HG03520 (cell line): ENCODE measurements at regions not wholly inside any gene's neighbourhood (a gene's known extent, or its start where the extent isn't known, plus 50 kb on each side); places are given as distances from the start of the nearest gene placed in this dataset.
"Not testable (repeated sequence)": the region's sequence is repeated elsewhere in the genome, so short reads cannot be mapped to it uniquely, and the experiment has no call there.

Experiments used
- ATAC-seq: cut with Tn5 transposase; IDR thresholded peaks from one replicate; pipeline ENCODE4 v1.9.1; 2021; ENCODE audit warnings: mild to moderate bottlenecking, moderate library complexity; ENCODE audit not compliant: unreplicated experiment

DNA sequence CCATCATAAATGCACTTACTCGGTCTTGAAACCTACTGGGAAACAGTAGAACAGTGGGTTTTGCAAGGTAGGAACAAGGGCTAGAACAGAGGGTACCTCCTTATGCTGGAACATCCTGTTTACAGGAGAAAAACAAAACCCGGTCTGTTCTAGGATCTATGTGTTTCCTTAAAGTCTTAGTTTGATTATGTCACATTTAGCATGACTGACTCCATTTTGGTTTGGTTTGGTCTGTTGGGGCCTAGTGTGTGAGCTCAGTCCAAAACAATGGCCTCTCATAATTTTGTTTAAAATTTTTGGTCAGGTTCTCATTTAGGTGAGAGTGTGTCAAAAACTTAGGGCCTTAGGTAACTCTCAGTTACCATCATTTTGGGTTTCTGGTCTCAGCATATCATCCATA, 96.3 kb upstream of the TRIM24 start:
- ATAC-seq: no peak

DNA sequence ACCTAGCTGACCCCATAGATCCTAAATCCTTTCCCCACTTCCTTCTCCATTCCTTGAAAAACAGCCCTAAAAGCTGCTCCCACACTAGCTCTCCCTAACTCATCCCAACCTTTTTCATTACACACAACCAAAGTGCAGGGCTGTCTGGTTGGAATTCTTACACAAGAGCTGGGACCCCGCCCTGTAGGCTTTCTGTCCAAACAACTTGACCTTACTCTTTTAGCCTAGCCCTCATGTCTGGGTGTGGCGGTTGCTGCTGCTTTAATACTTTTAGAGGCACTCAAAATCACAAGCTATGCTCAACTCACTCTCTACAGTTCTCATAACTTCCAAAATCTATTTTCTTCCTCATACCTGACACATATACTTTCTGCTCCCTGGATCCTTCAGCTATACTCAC, 93.9 kb upstream of the TRIM24 start:
- ATAC-seq: not testable (repeated sequence)

DNA sequence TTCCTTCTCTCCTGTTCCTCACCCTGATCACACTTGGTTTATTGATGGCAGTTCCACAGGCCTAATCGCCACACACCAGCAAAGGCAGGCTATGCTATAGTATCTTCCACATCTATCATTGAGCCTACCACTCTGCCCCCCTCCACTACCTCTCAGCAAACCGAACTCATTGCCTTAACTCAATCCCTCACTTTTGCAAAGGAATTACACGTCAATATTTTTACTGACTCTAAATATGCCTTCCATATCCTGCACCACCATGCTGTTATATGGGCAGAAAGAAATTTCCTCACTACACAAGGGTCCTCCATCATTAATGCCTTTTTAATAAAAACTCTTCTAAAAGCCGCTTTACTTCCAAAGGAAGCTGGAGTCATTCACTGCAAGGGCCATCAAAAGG, 93.4 kb upstream of the TRIM24 start:
- ATAC-seq: not testable (repeated sequence)

DNA sequence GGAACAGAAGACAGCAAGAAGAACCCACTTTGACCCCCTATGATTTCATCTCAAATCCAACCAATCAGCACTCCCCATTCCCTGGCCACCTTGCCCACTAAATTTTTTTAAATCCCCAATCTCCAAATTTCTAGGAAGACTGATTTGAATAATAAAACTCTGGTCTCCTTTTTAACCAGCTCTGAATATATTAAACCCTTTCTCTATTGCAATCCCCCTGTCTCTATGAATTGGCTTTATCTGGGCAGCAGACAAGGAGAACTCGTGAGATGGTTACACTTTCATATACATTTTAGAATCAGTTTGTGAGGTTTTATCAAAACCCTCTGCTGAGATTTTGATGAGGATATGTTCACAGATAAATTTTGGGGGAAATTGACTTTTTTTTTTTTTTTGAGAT, 90.3 kb upstream of the TRIM24 start:
- no peak for ATAC-seq

DNA sequence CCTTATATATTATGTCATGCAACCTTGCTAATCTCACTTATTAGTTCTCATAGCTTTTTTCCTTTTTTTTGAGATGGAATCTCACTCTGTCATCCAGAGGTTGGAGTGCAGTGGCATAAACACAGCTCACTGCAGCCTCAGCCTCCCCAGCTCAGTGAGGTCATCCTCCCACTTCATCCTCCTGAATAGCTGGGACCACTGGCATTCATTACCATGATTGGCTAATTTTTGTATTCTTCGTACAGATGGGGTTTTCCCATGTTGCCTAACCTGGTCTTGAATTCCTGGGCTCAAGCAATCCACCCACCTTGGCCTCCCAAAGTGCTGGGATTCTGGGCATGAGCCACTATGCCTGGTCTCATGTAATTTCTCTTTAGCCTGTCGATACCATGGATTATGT, 89.1 kb upstream of the TRIM24 start:
- ATAC-seq: no peak

DNA sequence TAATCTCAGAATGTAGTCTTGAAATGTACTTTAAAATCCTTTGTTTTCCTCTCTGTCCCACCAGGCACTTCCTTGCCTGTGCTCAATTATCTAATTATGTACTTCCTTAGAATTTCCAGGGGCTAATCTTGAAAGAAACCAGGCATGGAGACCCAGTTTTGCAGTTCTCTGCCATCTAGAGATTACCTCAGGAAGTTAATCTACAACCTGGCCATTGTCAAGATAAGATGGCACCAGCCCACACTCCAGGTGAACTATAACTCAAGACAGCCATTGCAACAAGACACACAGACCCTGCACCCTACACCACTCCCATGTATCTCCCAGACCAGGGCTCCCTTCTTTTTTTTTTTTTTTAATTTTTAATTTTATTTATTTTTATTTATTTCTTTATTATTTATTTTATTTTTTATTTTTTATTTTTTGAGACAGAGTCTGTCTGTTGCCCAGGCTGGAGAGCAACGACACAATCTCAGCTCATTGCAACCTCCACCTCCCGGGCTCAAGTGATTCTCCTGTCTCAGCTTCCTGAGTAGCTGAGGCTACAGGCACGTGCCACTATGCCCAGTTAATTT, 85.9 kb upstream of the TRIM24 start:
- no peak for ATAC-seq

DNA sequence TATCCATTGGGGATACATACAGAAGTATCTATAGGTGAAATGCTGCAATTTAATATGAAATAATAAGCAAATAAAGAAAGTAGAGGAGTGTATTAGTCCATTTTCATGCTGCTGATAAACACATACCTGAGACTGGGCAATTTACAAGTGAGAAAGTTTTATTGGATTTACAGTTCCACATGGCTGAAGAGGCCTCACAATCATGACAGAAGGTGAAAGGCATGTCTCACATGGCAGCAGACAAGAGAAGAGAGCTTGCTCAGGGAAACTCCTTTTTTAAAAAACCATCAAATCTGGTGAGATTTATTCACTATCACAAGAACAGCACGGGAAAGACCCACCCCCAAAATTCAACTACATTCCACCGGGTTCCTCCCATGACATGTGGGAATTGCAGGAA, 82.8 kb upstream of the TRIM24 start:
- ATAC-seq: no peak

DNA sequence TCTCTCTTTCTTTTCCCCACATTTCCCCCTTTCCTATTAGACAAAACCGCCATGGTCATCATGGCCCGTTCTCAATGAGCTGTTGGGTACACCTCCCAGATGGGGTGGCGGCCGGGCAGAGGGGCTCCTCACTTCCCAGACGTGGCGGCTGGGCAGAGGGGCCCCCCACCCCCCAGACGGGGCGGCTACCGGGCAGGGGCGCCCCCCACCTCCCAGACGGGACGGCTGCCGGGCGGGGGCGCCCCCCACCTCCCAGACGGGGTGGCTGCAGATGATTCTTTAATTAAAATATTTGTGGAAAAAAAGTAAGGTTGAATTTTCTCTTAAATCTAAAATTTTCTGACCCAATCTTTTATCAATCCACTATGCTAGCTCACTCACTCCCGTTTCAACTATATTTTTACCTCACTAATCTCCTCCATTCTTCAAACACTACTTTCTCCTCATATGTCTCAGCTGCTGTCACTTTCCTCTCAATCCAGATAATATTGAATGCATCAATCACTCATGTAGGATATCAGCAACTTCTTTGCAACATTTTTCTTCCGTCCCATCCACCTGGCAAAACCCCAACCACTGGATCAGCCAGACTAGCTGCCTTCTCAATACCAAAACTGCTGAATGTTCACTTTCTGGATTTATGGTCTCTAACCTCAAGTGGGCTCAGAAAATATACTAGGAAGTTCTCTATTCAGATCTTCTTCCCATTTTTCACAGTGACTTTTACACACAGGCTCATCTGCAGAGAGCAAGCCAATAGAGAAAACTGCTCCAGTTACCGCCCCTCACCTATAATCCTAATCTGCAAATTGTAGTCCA, 81.1 kb upstream of the TRIM24 start:
- no peak for ATAC-seq

DNA sequence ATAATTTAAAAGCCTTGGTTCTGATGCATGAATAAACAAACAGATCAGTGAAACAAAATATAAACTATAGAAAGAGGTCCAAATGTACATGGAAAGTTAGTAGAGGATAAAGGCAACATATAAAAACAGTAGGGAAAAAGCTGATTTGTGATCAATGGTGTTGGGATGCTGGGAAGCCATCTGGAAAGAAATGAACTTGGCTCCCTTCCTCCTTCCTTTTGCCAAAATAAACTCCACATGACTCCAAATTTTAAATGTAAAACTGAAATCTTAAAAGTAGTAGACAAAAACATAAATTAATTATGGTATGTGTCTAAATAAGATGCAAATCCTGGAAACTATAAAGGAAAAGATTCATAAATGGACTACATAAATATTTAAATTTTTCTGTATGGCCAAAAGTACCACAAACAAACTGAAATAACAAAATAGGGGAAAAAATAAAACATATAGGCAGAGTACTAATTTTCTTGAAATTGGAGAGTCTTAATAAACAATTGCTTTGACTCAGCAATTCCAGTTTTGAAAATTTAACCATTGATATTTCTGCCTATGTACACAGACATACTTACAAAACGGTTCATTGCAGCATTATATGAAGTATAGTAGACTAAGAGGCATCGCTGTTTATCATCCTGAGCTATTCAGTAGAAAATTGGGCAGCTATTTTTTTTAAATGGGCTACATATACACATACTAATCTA, 77.0 kb upstream of the TRIM24 start:
- no peak for ATAC-seq

DNA sequence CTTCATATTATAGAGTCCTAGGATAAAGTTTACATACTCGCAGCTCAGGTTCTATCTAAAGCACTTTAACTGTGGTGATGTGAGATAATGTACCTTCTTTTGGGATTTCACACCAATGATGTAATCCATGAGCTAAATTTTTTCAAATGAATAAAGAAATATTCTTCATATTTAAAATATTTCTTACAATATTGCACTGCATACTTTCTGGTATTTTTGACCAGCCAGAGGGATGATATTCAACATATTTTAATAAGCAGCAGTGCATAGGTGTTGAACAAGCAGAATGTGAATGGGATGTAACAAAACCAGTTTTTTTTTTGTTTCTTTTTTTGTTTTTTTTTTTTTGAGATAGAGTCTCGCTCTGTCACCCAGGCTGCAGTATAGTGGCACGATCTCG, 73.2 kb upstream of the TRIM24 start:
- no peak for ATAC-seq

DNA sequence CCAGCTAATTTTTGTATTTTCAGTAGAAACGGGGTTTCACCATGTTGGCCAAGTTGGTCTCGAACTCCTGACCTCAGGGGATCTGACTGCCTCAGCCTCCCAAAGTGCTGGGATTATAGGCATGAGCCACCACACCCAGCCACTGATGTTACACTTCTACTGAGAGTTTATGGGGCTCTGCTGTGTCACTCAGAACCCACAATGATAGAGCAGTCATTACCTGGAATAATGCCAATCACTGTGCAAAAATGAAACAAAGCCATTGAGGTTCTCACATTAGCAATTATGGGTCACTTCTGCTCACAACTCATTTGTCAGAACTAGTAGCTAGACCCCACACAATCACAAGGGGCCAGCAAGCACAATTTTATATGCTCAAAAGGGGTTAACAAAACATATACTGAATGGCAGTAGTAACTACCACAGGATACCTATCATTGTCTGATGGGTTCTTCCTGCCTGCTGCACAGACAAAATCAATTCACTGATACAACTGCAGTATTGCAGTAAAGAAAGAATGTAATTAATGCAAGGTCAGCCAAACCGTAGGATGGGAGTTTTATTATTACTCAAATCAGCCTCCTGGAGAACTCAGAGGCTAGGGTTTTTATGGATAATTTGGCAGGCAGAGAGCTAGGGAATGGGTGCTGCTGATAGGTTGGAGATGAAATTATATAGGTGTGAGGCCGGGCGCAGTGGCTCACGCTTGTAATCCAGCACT, 72.1 kb upstream of the TRIM24 start:
- no peak for ATAC-seq

DNA sequence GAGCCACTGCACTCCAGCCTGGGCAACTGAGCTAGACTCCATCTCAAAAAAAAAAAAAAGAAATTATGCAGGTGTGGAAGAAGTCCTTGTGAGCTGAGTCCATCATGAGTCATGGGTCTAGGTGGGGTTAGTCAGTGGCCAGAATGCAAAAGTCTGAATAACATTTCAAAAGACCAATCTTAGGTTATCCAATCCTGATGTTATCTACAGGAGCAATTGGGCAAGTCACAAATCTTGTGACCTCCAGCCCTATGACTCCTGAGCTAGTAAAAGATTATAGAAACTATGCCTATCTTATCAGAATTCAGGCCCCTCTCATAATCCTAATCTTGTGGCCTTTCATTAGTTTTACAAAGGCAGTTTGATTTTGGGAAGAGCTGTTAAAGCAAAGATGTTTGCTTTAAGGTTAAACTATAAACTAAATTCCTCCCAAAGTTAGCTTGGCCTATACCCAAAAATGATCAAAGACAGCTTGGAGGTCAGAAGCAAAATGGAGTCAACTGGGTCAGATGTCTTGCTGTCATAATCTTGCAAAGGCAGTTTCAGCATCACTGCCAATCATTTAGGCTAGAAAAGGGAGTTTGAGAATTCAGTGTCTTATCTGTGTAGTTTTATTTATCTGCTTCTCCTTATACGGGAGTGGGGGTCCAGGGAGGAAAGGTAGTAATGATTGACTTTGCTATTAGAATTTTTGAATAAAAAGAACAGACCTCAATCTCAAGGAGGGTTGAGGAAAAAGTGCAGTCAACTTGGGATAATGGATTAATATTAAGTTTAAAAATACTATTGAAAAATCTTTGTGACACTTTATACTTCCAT, 71.2 kb upstream of the TRIM24 start:
- no peak for ATAC-seq

DNA sequence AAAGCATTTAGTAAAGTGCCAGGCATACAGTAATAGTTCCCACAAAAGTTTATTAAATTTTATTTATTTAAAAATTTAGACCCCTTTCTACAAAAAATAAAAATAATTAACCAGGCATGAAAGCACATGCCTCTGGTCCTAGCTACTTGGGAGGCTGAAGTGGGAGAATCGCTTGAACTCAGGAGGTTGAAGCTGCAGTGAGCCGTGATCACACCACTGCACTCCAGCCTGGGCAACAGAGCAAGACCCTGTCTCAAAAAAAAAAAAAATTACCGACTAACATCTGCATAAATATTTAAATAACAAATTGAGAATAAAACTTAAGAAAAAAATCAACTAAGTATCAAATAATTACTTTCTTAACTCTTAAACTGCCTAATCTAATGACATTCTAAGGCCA, 64.3 kb upstream of the TRIM24 start:
- no peak for ATAC-seq

DNA sequence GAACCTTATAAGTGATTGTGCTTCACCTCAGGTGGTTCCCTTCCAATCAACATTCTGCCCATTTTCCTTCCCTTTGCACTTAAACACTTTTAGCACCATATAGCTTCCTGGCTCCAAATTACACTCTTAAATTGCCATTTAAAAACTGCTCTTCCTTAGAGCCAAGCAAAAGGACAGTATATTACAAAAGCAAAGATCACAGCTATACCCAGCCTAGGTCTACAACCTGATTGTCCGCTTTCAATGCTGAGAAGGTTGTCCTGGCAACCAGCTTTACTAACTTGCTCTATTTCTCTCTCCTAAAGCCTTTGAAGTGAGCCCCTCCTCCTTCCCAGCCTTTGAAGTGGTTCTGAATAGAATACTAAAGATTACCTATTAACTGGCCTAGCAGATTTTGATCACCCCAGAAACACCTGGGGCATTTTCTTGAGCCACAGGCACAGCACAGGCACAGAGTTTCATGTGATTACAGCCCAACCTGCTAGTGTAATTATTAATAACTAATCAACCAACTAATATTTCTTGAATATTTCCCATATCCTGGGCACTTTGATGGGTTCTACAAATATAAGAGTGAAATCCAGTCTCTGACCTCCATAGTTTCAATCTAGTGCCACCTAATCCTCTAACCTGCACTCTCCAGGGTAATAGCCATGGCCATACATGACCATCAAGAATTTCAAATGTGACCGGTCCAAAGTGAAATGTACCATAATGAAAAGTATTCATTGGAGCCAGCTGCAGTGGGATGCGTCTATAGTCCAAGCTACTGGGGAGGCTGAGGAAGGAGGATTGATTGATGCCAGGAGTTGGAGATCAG, 63.6 kb upstream of the TRIM24 start:
- peak; percentile 79 for ATAC-seq

DNA sequence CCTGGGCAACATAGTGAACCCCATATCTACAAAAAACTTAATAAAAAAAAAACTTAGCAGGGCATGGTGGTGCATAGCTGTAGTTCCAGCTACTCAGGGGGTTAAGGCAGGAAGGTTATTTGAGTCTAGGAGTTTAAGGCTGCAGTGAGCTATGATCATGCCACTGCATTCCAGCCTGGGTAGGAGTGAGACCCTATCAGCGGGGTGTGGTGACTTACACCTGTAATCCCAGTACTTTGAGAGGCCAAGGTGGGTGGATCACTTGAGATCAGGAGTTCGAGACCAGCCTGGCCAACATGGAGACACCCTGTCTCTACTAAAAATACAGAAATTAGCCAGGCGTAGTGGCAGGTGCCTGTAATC, 63.0 kb upstream of the TRIM24 start:
- not testable (repeated sequence) for ATAC-seq

DNA sequence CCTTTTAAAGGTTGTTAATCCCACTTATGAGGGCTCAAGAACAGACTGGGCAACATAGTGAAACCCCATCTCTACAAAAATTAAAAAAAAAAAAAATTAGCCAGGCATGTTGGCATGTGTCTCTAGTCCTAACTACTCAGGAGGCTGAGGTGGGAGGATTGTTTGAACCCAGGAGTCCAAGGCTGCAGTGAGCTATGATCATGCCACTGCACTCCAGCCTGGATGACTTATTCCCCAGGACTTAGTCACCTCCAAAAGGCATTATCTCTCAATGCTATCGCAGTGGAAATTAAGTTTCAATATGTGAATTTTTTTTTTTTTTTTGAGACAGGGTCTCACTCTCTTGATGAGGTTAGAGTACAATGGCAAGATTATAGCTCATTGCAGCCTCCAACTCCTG, 61.2 kb upstream of the TRIM24 start:
- ATAC-seq: no peak

DNA sequence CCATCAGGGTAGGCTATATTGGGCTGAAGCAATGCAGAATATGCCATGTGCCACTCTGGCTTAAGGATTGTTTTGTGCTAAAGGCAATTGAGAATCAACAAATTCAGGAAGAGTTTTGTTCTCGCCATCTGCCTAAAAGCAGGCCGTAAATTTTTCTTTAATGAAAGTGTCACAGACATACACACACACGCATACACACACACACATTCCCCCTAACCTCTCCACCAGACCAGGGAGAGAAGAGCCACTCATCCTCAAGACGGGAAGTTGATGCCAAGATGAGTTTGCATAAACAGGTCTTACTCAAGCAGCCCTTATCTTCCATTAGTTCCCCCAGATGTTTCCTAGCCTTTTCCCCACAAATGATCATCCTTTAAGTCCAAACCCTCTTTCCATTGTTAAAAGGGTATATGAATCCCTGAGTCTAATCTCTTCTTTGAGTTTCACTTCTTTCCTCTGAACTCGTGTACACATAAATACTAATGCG, 59.6 kb upstream of the TRIM24 start:
- ATAC-seq: no peak

DNA sequence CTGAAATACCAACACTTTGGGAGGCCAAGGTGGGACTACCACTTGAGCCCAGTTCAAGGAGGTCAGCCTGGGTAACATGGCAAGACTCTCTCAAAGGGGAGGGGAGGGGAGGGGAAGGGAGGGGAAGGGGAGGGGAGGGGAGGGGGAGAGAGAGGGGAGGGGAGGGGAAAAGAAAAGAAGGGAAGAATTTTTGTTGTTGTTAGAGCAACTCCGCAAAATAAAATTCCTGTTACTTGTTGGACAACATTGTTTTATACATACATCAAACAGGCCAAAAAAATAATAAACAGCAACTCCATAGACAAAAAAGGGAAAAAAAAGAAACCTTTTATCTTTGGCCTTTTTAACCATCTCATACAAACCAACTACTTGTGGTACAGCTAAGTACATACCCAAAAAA, 57.3 kb upstream of the TRIM24 start:
- no peak for ATAC-seq

DNA sequence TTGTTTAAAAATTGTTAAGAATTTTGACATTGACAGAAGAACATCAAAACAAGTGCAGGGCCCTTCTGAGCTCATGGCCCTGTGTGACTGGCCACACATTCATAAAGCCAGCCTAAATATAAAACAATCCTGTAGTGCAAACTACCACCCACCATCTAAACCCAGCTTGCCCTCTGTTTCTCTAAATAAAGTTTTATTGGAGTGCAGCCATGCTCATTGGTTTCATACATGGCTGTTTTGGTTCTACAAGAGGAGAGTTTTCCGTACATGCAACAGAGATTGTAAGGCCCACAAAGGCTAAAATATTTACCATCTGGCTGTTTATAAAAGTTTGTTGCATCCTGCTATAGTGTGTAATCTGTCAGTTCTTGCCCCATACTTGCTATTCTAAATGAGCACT, 54.6 kb upstream of the TRIM24 start:
- no peak for ATAC-seq

DNA sequence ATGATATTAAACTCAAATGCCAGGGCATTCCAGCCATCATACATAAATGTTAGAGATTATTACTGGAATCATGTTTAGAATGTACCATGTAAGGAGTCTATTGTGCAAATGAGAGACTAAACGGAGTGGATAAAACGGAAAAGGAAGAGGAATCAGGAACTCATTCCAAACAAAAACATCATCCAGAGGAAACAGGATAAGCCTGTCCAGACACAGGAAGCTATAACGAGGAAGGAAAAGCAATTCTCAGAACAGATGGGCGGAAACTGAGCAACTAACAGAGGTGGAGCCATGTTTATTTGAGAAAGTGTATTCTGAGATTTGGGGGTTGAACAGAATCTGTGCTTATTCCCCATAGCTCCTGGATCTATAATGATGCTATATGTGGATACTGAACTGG, 52.3 kb upstream of the TRIM24 start:
- ATAC-seq: no peak
